OCI-LY7 (cell line): ENCODE measurements at regions not wholly inside any gene's neighbourhood (a gene's known extent, or its start where the extent isn't known, plus 50 kb on each side); places are given as distances from the start of the nearest gene placed in this dataset.

Experiments
- BruUV-seq: library from RNA; stranded (reverse); fragments of 400-500 nt; replicated peaks from 2 replicates; lab custom pipeline; 2021; lab: Mats Ljungman, UMichigan
- CTCF ChIA-PET: fragments of 300-600 bp; sonication (Branson Sonifier 250); formaldehyde crosslinking; loops from one replicate; lab custom pipeline; 2022; ENCODE audit warnings: antibody characterized with exemption; ENCODE audit not compliant: unreplicated experiment; lab: Charles Lee
- POLR2A ChIA-PET: fragments of 300-600 bp; sonication (Branson Sonifier 250); formaldehyde crosslinking; loops from one replicate; lab custom pipeline; 2022; ENCODE audit warnings: antibody characterized with exemption; lab: Charles Lee
- DNase-seq: peaks from one replicate; pipeline ENCODE4 v3.0.0-alpha.2; 2015; ENCODE audit warnings: low spot score
- H2AFZ ChIP-seq: fragments of 200-600 bp; sonication (generic), shearing (Covaris generic); 2 replicates; pipeline ENCODE4 v1.6.1; 2014; ENCODE audit warnings: mild to moderate bottlenecking, antibody characterized with exemption, low read length, moderate library complexity
- H3K27ac ChIP-seq: fragments of 200-600 bp; sonication (generic); 2 replicates; pipeline ENCODE4 v1.5.1; 2014; ENCODE audit warnings: mixed run types, low read depth, mild to moderate bottlenecking, moderate library complexity, low read length, inconsistent platforms; ENCODE audit not compliant: poor library complexity, severe bottlenecking
- H3K36me3 ChIP-seq: fragments of 200-600 bp; sonication (generic); 2 replicates; pipeline ENCODE4 v1.6.1; 2014; ENCODE audit warnings: mild to moderate bottlenecking, antibody characterized with exemption, low read length, moderate library complexity, mixed read lengths; ENCODE audit not compliant: insufficient read depth
- H3K4me1 ChIP-seq: fragments of 200-600 bp; sonication (generic); 2 replicates; pipeline ENCODE4 v1.5.1; 2014; ENCODE audit warnings: mild to moderate bottlenecking, low read length; ENCODE audit not compliant: insufficient read depth, poor library complexity, severe bottlenecking
- H3K4me2 ChIP-seq: fragments of 200-600 bp; sonication (generic); 2 replicates; pipeline ENCODE4 v1.6.1; 2014; ENCODE audit warnings: mild to moderate bottlenecking, low read length
- H3K4me3 ChIP-seq: fragments of 200-600 bp; sonication (generic); 2 replicates; pipeline ENCODE4 v1.5.1; 2014; ENCODE audit warnings: mild to moderate bottlenecking, low read depth, low read length; ENCODE audit not compliant: poor library complexity, severe bottlenecking
- H3K79me2 ChIP-seq: fragments of 200-600 bp; sonication (generic); 2 replicates; pipeline ENCODE4 v1.6.1; 2016; ENCODE audit warnings: low read depth, mild to moderate bottlenecking, low read length, moderate library complexity, mixed read lengths; ENCODE audit not compliant: insufficient read depth
- H3K9me2 ChIP-seq: fragments of 200-600 bp; sonication (generic); 2 replicates; pipeline ENCODE4 v1.6.1; 2016; ENCODE audit warnings: mild to moderate bottlenecking, low read length, mixed read lengths; ENCODE audit not compliant: insufficient read depth
- H3K9me3 ChIP-seq: fragments of 200-600 bp; sonication (generic); 2 replicates; pipeline ENCODE4 v1.6.1; 2014; ENCODE audit warnings: mild to moderate bottlenecking, mixed run types, low read length, mixed read lengths
- H4K20me1 ChIP-seq: fragments of 200-600 bp; sonication (generic); 2 replicates; pipeline ENCODE4 v1.6.1; 2014; ENCODE audit warnings: mild to moderate bottlenecking, antibody characterized with exemption, low read length, moderate library complexity, mixed read lengths; ENCODE audit not compliant: insufficient read depth
- CTCF ChIP-seq: fragments of 200-600 bp; sonication (generic); conservative IDR thresholded peaks from 2 replicates; pipeline ENCODE4 v1.5.1; 2014; ENCODE audit warnings: mild to moderate bottlenecking, antibody characterized with exemption, low read length, moderate library complexity, mixed read lengths
- EZH2phosphoT487 ChIP-seq: fragments of 200-600 bp; sonication (generic); IDR thresholded peaks from 2 replicates; pipeline ENCODE4 v1.6.1; 2018; ENCODE audit warnings: low read depth, borderline replicate concordance, mild to moderate bottlenecking, mixed run types, antibody characterized with exemption, low read length, moderate library complexity, mixed read lengths
- intact Hi-C: fragments of 100-400 bp; cut with micrococcal nuclease; formaldehyde crosslinking; loops from one replicate; pipeline ENCODE4 v1.10.0; 2022; ENCODE audit not compliant: unreplicated experiment

- Histone ChIP-seq H3K27ac (no peak overlapping the region), H3K9me2 (no peaks in the 10 kb centered on the region), H3K4me1 (no peaks in the 10 kb centered on the region), H3K9me3 (no peaks in the 10 kb centered on the region), H3K4me3 (no peak overlapping the region), H3K79me2 (no peaks in the 10 kb centered on the region), H3K36me3 (no peaks in the 10 kb centered on the region), H3K4me2 (no peak overlapping the region), H2AFZ (no peak overlapping the region), H4K20me1 (no peaks in the 10 kb centered on the region)
- no peak for TF ChIP-seq EZH2phosphoT487
- no peak for TF ChIP-seq CTCF
- ChIA-PET CTCF (no interaction called here), POLR2A (no interaction called here)
- BruUV-seq = no TSS peak
- no peak for DNase-seq
- intact Hi-C loops = no loop called here
These were observed 352.1 kb downstream of the MATN1 start for GRCh38 chr1:30371179-30371788.

GRCh38 chr1:30368651-30369240 lies 354.6 kb downstream of the MATN1 start:
- no peak for TF ChIP-seq EZH2phosphoT487
- no peak for TF ChIP-seq CTCF
- H4K20me1 ChIP-seq = no peaks in the 10 kb centered on the region
- no peaks in the 10 kb centered on the region for H3K9me2 ChIP-seq
- H3K4me2 ChIP-seq = no peak overlapping the region
- H2AFZ ChIP-seq = no peak overlapping the region
- intact Hi-C loops = no loop called here
- no peaks in the 10 kb centered on the region for H3K79me2 ChIP-seq
- no peak for DNase-seq
- H3K4me3 ChIP-seq = no peak overlapping the region
- ChIA-PET CTCF (no interaction called here), POLR2A (no interaction called here)
- no peaks in the 10 kb centered on the region for H3K36me3 ChIP-seq
- no peak overlapping the region for H3K27ac ChIP-seq
- H3K4me1 ChIP-seq = no peaks in the 10 kb centered on the region
- BruUV-seq = no TSS peak
- no peaks in the 10 kb centered on the region for H3K9me3 ChIP-seq

- POLR2A ChIA-PET = no interaction called here
These were observed 356.5 kb downstream of the MATN1 start for GRCh38 chr1:30366911-30367310.

More at GRCh38 chr1:30366911-30367310, 356.5 kb downstream of the MATN1 start:
- H3K4me2 ChIP-seq = no peak overlapping the region
- CTCF ChIA-PET = no interaction called here
- no peaks in the 10 kb centered on the region for H3K36me3 ChIP-seq
- H3K9me3 ChIP-seq = no peaks in the 10 kb centered on the region
- TF ChIP-seq CTCF = no peak
- TF ChIP-seq EZH2phosphoT487 = no peak
- intact Hi-C loops = no loop called here
- no peaks in the 10 kb centered on the region for H3K9me2 ChIP-seq
- H3K79me2 ChIP-seq = no peaks in the 10 kb centered on the region
- no peak overlapping the region for H3K27ac ChIP-seq
- no peak overlapping the region for H3K4me3 ChIP-seq
- no peak overlapping the region for H2AFZ ChIP-seq
- no peaks in the 10 kb centered on the region for H3K4me1 ChIP-seq
- DNase-seq = no peak
- H4K20me1 ChIP-seq = no peaks in the 10 kb centered on the region
- BruUV-seq = no TSS peak
